ENCODE measurements at regions not wholly inside any gene's neighbourhood (a gene's known extent, or its start where the extent isn't known, plus 50 kb on each side); places are given as distances from the start of the nearest gene placed in this dataset.
"Not testable (repeated sequence)": the region's sequence is repeated elsewhere in the genome, so short reads cannot be mapped to it uniquely, and the experiment has no call there.

GRCh38 chr20:56724241-56724757 lies 95.2 kb downstream of the TFAP2C start:
- in situ Hi-C loops (cut with MboI; ENCODE audit: low sequenced_read_pairs), result no loop called here

GRCh38 chr20:56730003-56730402 lies 100.9 kb downstream of the TFAP2C start:
- in situ Hi-C loops (cut with MboI; ENCODE audit: low sequenced_read_pairs), result no loop called here

GRCh38 chr20:56730996-56731395 lies 101.9 kb downstream of the TFAP2C start:
- in situ Hi-C loops (cut with MboI; ENCODE audit: low sequenced_read_pairs), result no loop called here

- in situ Hi-C loops (cut with MboI; ENCODE audit: low sequenced_read_pairs), result no loop called here
Observed at GRCh38 chr20:56731476-56731875, 102.4 kb downstream of the TFAP2C start.

- in situ Hi-C loops (cut with MboI; ENCODE audit: low sequenced_read_pairs), result no loop called here
Observed at GRCh38 chr20:56733967-56734366, 104.9 kb downstream of the TFAP2C start.

GRCh38 chr20:56735084-56735642 lies 106.1 kb downstream of the TFAP2C start:
- in situ Hi-C loops (cut with MboI; ENCODE audit: low sequenced_read_pairs), result no loop called here

GRCh38 chr20:56736285-56736857 lies 107.3 kb downstream of the TFAP2C start:
- in situ Hi-C loops (cut with MboI; ENCODE audit: low sequenced_read_pairs), result no loop called here

- in situ Hi-C loops (cut with MboI; ENCODE audit: low sequenced_read_pairs), result not testable (repeated sequence)
Observed at GRCh38 chr20:56744325-56744821, 115.3 kb downstream of the TFAP2C start.

- in situ Hi-C loops (cut with MboI; ENCODE audit: low sequenced_read_pairs), result no loop called here
Observed at GRCh38 chr20:56748476-56749377, 119.6 kb downstream of the TFAP2C start.

- in situ Hi-C loops (cut with MboI; ENCODE audit: low sequenced_read_pairs), result no loop called here
Observed at GRCh38 chr20:56750430-56750829, 121.3 kb downstream of the TFAP2C start.

- in situ Hi-C loops (cut with MboI; ENCODE audit: low sequenced_read_pairs), result no loop called here
Observed at GRCh38 chr20:56752274-56752673, 123.2 kb downstream of the TFAP2C start.

GRCh38 chr20:56755201-56755600 lies 126.1 kb downstream of the TFAP2C start:
- in situ Hi-C loops (cut with MboI; ENCODE audit: low sequenced_read_pairs), result no loop called here

GRCh38 chr20:56756658-56757057 lies 127.6 kb downstream of the TFAP2C start:
- in situ Hi-C loops (cut with MboI; ENCODE audit: low sequenced_read_pairs), result not testable (repeated sequence)

- in situ Hi-C loops (cut with MboI; ENCODE audit: low sequenced_read_pairs), result no loop called here
Observed at GRCh38 chr20:56758706-56759105, 129.6 kb downstream of the TFAP2C start.

GRCh38 chr20:56759741-56760278 lies 130.7 kb downstream of the TFAP2C start:
- in situ Hi-C loops (cut with MboI; ENCODE audit: low sequenced_read_pairs), result no loop called here

- in situ Hi-C loops (cut with MboI; ENCODE audit: low sequenced_read_pairs), result no loop called here
Observed at GRCh38 chr20:56760610-56761009, 131.5 kb downstream of the TFAP2C start.

GRCh38 chr20:56761393-56761792 lies 132.3 kb downstream of the TFAP2C start:
- in situ Hi-C loops (cut with MboI; ENCODE audit: low sequenced_read_pairs), result no loop called here

- in situ Hi-C loops (cut with MboI; ENCODE audit: low sequenced_read_pairs), result no loop called here
Observed at GRCh38 chr20:56762401-56762800, 133.3 kb downstream of the TFAP2C start.

GRCh38 chr20:56762829-56763228 lies 133.7 kb downstream of the TFAP2C start:
- in situ Hi-C loops (cut with MboI; ENCODE audit: low sequenced_read_pairs), result no loop called here

- in situ Hi-C loops (cut with MboI; ENCODE audit: low sequenced_read_pairs), result no loop called here
Observed at GRCh38 chr20:56764671-56765070, 135.6 kb downstream of the TFAP2C start.
